ENCODE measurements at regions not wholly inside any gene's neighbourhood (a gene's known extent, or its start where the extent isn't known, plus 50 kb on each side); places are given as distances from the start of the nearest gene placed in this dataset.

DNA sequence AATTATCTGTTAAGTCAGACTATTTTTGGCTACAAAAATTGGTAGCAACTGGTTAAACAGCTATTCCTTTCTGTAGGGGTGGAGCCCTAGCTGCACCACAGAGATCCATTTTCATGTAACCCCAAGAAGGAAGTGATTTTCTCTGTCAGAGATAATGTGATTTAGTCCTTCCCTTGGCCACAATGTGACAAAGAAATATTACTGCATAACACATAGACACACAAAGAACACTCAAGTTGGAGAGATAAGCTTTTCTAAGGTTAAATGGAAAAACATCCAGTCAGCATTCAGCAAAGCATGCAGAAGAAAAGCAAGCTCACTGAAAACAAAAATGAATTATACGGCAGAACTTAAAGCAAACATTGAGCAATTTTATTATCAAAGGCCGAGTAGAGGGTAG is 227.8 kb upstream of the CDH9 start:
- TF ChIP-seq, protein P1, sequence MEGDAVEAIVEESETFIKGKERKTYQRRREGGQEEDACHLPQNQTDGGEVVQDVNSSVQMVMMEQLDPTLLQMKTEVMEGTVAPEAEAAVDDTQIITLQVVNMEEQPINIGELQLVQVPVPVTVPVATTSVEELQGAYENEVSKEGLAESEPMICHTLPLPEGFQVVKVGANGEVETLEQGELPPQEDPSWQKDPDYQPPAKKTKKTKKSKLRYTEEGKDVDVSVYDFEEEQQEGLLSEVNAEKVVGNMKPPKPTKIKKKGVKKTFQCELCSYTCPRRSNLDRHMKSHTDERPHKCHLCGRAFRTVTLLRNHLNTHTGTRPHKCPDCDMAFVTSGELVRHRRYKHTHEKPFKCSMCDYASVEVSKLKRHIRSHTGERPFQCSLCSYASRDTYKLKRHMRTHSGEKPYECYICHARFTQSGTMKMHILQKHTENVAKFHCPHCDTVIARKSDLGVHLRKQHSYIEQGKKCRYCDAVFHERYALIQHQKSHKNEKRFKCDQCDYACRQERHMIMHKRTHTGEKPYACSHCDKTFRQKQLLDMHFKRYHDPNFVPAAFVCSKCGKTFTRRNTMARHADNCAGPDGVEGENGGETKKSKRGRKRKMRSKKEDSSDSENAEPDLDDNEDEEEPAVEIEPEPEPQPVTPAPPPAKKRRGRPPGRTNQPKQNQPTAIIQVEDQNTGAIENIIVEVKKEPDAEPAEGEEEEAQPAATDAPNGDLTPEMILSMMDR (conservative IDR thresholded peaks at IDR 0.05 in 1 of 2, IDR thresholded peaks at IDR 0.05 in 1 of 2; ENCODE audit: low read depth in 1 of 2, low read length in 2 of 2) = no peak
- no peak for TF ChIP-seq EZH2 (IDR thresholded peaks at IDR 0.05; ENCODE audit: low read length, missing control alignments)

Data from fibroblast of lung (primary cell).